NCI-H82 (cell line): ENCODE measurements at regions not wholly inside any gene's neighbourhood (a gene's known extent, or its start where the extent isn't known, plus 50 kb on each side); places are given as distances from the start of the nearest gene placed in this dataset.
"Not testable (repeated sequence)": the region's sequence is repeated elsewhere in the genome, so short reads cannot be mapped to it uniquely, and the experiment has no call there.

Source experiments
- DNase-seq: peaks from one replicate; lab custom pipeline; 2025; lab: John Stamatoyannopoulos, UW

GRCh38 chr1:66424530-66424929 is 109.4 kb upstream of the SGIP1 start:
- DNase-seq, result not testable (repeated sequence)

- DNase-seq, result no peak
These were observed 107.6 kb upstream of the SGIP1 start for GRCh38 chr1:66426239-66426853.

- not testable (repeated sequence) for DNase-seq
These were observed 103.1 kb upstream of the SGIP1 start for GRCh38 chr1:66430815-66431214.

GRCh38 chr1:66431999-66432398 is 102.0 kb upstream of the SGIP1 start:
- DNase-seq, result no peak

GRCh38 chr1:66433611-66434010 is 100.3 kb upstream of the SGIP1 start:
- DNase-seq, result peak; percentile 28

GRCh38 chr1:66434096-66434495 is 99.9 kb upstream of the SGIP1 start:
- no peak for DNase-seq

GRCh38 chr1:66435541-66435940 is 98.4 kb upstream of the SGIP1 start:
- no peak for DNase-seq

- DNase-seq, result no peak
These were observed 97.4 kb upstream of the SGIP1 start for GRCh38 chr1:66436378-66437135.

- DNase-seq, result no peak
These were observed 96.9 kb upstream of the SGIP1 start for GRCh38 chr1:66437136-66437401.

GRCh38 chr1:66438062-66438461 is 95.9 kb upstream of the SGIP1 start:
- no peak for DNase-seq

- no peak for DNase-seq
These were observed 95.5 kb upstream of the SGIP1 start for GRCh38 chr1:66438501-66438900.

- DNase-seq, result no peak
These were observed 94.8 kb upstream of the SGIP1 start for GRCh38 chr1:66439031-66439740.

GRCh38 chr1:66443793-66444192 is 90.2 kb upstream of the SGIP1 start:
- DNase-seq, result no peak

- peak; percentile 30 for DNase-seq
These were observed 89.3 kb upstream of the SGIP1 start for GRCh38 chr1:66444438-66445265.

GRCh38 chr1:66445492-66446181 is 88.3 kb upstream of the SGIP1 start:
- no peak for DNase-seq

GRCh38 chr1:66446261-66447001 is 87.5 kb upstream of the SGIP1 start:
- peak; percentile 87 for DNase-seq

GRCh38 chr1:66450043-66450514 is 83.9 kb upstream of the SGIP1 start:
- DNase-seq, result peak; percentile 92

- DNase-seq, result no peak
These were observed 83.1 kb upstream of the SGIP1 start for GRCh38 chr1:66450847-66451246.

- DNase-seq, result no peak
These were observed 81.8 kb upstream of the SGIP1 start for GRCh38 chr1:66452162-66452561.

- no peak for DNase-seq
These were observed 81.0 kb upstream of the SGIP1 start for GRCh38 chr1:66452982-66453381.

- DNase-seq, result no peak
These were observed 78.5 kb upstream of the SGIP1 start for GRCh38 chr1:66455446-66455845.
